Activated CD8-positive, alpha-beta memory T cell treated with anti-CD3 and anti-CD28 coated beads, Interleukin-2, amount 50 U/mL, for 48 hours (primary cell): ENCODE measurements at regions not wholly inside any gene's neighbourhood (a gene's known extent, or its start where the extent isn't known, plus 50 kb on each side); places are given as distances from the start of the nearest gene placed in this dataset.
"Not testable (repeated sequence)": the region's sequence is repeated elsewhere in the genome, so short reads cannot be mapped to it uniquely, and the experiment has no call there.

ENCODE experiments used
- DNase-seq: peaks from one replicate; pipeline ENCODE4 v3.0.0-alpha.2; 2020

DNA sequence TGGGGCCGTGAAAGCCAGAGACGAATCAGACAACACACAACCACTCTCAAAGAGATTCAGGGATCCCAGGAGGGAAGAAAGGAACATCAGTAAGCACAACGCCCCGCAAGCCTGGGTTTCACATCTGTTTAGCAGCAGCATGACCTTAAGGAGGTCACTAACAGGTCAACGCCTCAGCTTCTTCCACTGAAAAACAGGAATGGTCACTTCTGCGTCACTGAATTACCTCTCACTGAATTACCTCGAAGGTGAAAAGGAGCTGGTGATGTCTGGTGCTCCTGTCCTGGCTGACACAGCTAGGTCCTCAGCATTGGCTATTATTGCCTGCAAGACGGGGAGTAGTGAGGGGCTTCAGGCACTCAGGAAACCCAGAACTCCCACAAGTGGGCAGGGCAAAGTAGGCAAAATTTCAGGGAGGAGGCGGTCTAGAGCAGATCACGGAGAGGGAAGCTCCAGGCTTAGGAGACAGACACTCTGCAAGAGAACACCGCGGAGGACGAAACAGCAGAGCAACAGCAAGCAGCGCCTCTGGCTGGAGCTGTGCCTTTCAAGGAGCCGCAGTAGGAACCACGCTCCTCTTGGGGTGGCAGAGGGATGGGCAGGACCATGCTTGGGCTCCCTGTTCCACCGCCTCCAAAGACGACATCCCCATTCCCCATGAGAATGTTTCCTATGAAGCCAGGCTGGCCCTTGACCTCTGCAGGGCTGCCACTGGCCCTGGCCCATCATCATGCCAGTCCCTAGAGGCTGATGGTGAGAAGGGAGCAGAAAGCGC lies 108.4 kb downstream of the SINHCAF start:
- no peak for DNase-seq

DNA sequence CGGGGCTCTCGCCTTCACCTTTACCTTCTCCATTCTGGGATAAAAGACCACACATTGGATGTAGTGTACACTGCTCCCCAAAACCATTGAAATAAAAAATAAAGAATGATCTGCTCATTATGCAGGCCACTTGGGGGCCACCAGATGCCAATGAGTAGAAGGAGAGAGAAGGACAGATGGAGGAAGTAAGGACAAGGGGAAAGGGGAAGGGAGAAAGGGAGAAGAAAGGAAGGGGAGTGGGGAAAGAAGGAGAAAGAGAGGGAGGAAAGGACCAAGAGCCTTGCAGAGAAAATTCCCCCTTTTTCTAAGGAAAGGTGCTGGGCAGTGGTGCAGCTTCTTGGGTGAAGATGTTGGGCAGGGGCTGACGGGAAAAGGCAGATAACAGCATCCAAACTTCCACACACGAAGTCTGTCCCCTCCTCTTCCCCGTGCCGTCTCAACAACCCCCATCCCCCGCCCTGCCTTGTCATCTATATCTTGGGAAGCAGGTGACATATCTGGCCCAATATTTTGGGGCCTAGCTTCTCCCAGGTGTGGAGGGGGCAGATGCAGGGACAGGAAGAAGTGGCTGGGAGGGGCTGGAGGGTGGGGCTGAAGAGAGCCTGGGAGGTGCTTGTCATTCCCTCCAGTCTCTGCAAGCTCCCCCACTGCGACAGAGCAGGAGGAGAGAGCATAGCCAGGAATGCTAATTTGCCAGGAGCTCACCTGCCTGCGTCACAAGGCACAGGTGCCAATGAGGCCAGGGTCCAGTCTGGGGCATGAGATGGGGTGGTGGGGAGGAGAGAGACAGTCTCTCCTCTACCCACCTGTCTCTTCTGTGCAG lies 107.5 kb downstream of the SINHCAF start:
- no peak for DNase-seq

- no peak for DNase-seq
Observed at GRCh38 chr12:31219521-31219920, 106.4 kb downstream of the SINHCAF start.

- no peak for DNase-seq
Observed at GRCh38 chr12:31220061-31220460, 105.9 kb downstream of the SINHCAF start.

DNA sequence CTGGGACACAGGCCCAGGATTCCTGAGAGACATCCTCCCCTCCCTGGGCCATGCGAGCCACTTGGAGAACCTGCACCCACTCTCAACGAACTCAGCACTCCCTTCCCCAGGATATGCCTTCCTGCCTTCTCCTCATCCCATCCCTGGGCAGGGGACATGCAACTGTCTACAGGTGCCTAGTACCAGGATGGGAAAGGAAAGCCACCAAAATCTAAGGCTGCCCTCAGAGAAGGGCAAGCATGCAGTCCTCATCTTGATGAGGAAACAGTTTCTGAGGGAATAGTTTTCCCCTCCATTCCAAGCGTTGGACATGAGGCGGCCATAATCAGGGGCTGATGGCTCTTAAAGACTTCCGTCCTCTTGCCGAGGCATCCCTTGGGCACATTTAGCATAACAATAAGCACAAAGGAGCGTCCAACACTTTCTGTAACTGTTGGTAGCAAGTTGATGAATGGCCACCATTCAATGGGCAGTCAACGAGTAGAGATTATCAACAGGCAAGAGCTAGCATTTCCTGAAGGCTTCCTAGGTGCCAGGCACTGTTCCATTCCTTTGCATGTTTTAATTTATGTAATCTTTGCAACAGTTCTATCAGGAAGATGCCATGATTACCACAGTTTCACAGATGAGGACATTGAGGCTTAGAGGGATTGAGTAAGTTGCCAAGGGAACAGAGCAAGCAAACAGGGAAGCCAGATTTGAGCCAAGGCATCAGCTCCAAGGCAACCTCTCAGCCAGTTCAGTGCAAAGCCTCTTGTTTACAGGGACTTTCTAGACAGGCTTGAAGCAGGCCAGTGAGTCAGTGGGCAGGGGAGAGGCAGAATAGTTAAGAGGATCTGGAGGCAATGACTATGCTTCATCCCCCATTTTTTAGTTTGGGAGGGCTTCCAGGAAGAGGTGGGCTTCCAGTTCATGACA lies 105.1 kb downstream of the SINHCAF start:
- no peak for DNase-seq

DNA sequence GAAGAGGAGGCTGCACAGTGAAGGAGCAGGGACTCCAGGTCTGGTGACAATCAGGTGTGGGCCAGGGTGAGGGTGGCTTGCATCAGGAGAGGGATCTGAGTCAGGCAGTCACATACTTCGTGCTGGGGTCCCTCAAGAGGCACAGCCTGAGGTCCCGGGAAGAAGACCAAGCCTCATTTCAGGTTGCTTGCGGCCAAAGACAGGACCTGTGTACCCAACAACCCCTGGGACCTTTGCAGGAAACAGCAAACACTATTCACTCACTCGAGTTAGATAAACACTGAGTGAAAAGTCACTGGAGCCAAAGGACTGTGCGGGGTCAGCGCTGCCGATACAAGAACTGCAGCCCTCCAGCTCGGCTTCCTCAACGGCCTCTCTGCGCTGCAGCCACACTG lies 104.4 kb downstream of the SINHCAF start:
- no peak for DNase-seq

DNA sequence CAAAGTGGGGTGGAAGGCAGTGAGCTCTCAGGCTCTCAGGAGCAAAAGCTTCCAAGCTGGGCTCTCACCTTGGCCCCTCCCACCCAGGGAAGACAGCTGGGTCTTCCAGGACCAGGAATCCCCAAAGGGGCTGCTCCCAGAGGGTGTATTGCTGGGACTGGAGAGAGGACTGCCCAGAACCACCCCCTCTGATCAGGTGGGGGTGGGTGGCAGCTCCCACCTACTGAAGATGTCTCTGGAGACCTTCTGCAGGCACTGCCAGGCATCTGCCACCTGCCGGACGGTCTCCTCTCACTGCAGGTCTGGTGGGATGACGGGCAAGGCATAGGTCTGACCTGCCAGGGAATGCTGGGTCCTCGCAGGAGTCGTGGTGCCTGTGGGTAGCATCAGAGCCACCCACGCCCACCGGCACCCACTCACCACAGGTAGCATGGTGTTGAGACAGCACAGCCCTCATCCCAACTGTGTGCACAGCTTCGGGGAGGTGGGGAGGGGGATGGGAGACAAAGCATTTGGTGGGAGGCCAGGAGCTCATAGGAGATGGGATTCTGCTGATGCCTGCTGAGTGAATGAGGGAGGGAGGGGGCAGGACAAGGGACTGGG lies 103.2 kb downstream of the SINHCAF start:
- no peak for DNase-seq

GRCh38 chr12:31223640-31224039 lies 102.3 kb downstream of the SINHCAF start:
- not testable (repeated sequence) for DNase-seq

GRCh38 chr12:31224768-31225448 lies 101.0 kb downstream of the SINHCAF start:
- DNase-seq: no peak

GRCh38 chr12:31225656-31226535 lies 100.1 kb downstream of the SINHCAF start:
- DNase-seq: no peak

DNA sequence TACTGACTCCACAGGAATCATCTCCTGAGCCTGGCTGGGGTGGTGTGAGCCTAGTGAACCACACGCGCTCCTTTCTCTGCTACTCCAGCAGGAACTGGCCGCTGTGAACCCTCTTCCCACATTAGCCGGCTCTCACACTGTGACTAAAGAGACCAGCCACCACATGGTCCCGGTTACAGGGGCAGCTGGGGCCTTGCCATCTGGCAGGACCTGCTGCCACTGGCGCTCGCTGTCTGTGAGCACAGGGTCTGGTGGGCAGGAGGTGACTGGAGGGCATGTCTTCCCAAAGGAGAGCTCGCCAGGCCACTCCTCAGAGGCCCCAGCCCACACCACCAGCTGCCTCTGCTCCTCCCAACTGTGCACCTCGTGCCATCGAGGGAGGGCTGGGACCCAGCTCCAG lies 99.3 kb downstream of the SINHCAF start:
- DNase-seq: no peak

- DNase-seq: no peak
Observed at GRCh38 chr12:31227401-31227981, 98.5 kb downstream of the SINHCAF start.

DNA sequence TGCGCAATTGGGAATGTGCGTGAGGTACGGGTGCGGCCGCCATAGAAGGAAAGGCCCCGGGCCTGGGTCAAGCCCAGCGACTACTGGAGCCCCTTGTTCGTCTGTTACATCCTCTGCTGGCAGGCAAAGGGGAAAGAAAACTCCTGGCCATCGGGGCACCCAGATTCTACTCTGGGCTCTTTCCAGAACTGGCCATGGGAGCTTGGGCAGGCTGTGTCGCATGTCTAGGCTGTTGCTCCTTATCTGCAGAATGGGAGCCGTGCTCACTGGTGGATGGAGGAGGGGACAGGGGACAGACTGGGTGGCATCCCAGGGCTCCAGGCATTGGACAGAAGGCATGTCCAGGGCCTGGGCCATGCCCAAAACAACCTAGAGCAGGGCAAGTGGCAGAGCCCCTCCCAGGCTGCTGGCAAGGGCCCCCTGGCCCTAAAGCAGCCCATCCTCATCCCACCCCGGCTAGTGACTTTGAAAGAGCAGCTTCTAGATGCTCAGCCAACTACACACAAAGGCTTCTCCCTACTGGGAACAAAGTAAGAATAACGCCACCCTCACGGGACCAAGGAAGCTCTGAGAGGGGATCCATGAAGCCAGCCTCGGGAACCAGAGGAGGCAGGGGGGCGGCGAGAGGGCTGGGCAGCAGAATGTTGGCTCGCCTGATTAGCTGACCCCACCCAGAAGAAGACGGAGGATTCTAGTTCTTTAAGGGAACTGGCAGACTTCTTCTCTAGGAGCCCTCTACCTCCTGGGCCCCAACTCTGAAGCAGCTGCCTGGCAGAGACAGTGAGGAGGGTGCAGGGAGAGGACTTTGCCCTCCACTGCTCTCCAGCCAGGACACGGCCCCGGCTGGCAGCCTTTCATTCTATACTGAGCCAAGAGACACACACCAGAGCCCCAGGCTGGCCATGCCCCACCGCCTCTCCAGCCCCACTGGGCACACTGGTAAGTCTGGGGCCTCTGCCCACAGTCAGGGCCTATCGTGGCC lies 96.8 kb downstream of the SINHCAF start:
- DNase-seq: no peak

DNA sequence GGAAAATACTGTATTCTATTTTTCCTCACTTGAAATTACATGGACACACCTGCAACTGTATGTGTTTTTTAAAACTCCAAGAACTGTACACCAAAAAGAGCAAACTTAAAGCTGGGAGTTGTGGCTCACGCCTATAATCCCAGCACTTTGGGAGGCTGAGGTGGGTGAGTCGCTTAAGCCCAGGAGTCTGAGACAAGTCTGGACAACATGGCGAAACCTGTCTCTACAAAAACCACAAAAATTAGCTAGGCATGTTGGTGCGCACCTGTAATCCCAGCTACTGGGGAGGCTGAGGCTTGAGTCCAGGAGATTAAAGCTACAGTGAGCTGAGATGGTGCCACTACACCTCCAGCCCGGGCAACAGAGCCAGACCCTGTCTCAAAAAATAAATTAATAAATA lies 95.9 kb downstream of the SINHCAF start:
- DNase-seq: no peak
